Endothelial cell of umbilical vein (primary cell): ENCODE measurements at regions not wholly inside any gene's neighbourhood (a gene's known extent, or its start where the extent isn't known, plus 50 kb on each side); places are given as distances from the start of the nearest gene placed in this dataset.

Experiments
- CTCF ChIP-seq, 2 donors: IDR thresholded peaks; 1 replicate in 1 of 2; 2 replicates in 1 of 2; pipeline ENCODE4 v1.5.1; 2011; ENCODE audit warnings: low read length in 2 of 2, mild to moderate bottlenecking in 2 of 2, moderate library complexity in 2 of 2, control low read depth in 1 of 2, inconsistent platforms in 1 of 2, low read depth in 1 of 2; ENCODE audit not compliant: insufficient read depth in 1 of 2; ENCODE audit errors: extremely low read depth in 1 of 2
- POLR2AphosphoS5 ChIP-seq: IDR thresholded peaks from 2 replicates; pipeline ENCODE4 v1.6.1; 2012; ENCODE audit warnings: low read depth, mild to moderate bottlenecking, control low read depth, low read length, moderate library complexity; ENCODE audit not compliant: insufficient read depth

DNA sequence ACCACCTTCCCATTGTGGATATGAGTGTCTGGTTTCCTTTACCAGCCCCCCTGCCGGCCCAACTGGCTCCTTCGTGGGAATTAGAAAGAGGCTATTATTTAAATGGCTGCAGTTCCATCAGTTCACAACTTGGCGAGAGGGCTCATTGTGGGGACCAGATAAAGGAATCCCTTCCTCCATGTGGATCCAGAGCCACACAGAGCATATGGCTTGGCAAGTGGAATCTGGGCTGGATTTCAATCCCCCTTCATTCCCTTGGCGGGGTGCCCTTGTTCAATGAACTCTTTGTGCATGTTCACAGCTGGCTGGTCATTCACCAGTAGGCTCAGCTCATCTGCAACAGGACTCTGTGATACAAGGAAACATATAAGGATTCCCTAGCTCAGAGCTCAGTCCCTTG lies 140.6 kb downstream of the OPN5 start:
- no peak for TF ChIP-seq CTCF (IDR thresholded peaks at IDR 0.05; ENCODE audit: extremely low read depth in 1 of 2, insufficient read depth in 1 of 2, low read depth in 1 of 2, low read length in 2 of 2)
- no peak for TF ChIP-seq POLR2AphosphoS5
